Activated B cell treated with CpG ODN at 0.5 μM for 24 hours (primary cell): ENCODE measurements at regions not wholly inside any gene's neighbourhood (a gene's known extent, or its start where the extent isn't known, plus 50 kb on each side); places are given as distances from the start of the nearest gene placed in this dataset.

Experiments used
- ATAC-seq: fragments of 200-7000 bp; cut with Tn5 transposase; one replicate; pipeline ENCODE4 v1.10.0; 2021; ENCODE audit warnings: low read depth, mild to moderate bottlenecking, moderate library complexity
- CTCF ChIA-PET: fragments of 350-600 bp; sonication (Branson Sonifier 250); formaldehyde crosslinking; loops from one replicate; lab custom pipeline; 2021; ENCODE audit warnings: antibody characterized with exemption; lab: Charles Lee
- POLR2A ChIA-PET: fragments of 350-600 bp; sonication (Branson Sonifier 250); formaldehyde crosslinking; loops from one replicate; lab custom pipeline; 2021; ENCODE audit warnings: antibody characterized with exemption; lab: Charles Lee
- DNase-seq: peaks from one replicate; pipeline ENCODE4 v3.0.0; 2022
- H3K27ac Mint-ChIP-seq: one replicate; pipeline ENCODE4 v1.8.0; 2020; ENCODE audit warnings: mixed read lengths
- H3K27me3 Mint-ChIP-seq: one replicate; pipeline ENCODE4 v1.8.0; 2021; ENCODE audit warnings: mixed read lengths
- H3K36me3 Mint-ChIP-seq: one replicate; pipeline ENCODE4 v1.8.0; 2021; ENCODE audit warnings: low read depth, mixed read lengths
- H3K4me1 Mint-ChIP-seq: one replicate; pipeline ENCODE4 v1.8.0; 2021; ENCODE audit warnings: mixed read lengths
- H3K4me3 Mint-ChIP-seq: one replicate; pipeline ENCODE4 v1.8.0; 2020; ENCODE audit warnings: mild to moderate bottlenecking, mixed read lengths
- H3K9me3 Mint-ChIP-seq: one replicate; pipeline ENCODE4 v1.8.0; 2020; ENCODE audit warnings: mixed read lengths
- CTCF ChIP-seq: fragments of 200-600 bp; IDR thresholded peaks from one replicate; pipeline ENCODE4 v1.8.0; 2022; ENCODE audit warnings: antibody characterized with exemption, mild to moderate bottlenecking
- intact Hi-C: fragments of 100-400 bp; cut with micrococcal nuclease; formaldehyde crosslinking; loops from one replicate; pipeline ENCODE4 v1.15.1; 2024

DNA sequence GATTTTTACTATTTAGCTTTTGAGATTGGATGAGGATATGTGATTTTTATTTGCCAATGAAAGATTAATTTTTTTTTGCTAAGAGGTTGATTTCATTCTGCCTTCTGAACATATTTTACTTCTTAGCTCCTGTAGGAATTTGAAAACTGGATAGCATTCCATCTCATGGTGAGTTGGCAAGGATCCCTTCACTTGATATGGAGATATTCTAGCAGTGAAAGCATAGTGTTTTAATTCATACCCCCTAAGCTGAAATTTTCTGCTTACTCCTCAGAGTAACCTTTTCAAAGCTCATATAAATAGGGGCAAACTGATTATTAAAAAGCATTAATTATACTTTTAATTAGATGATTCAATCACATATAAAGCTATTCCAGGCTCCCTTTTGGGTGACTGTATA is 61.0 kb upstream of the KCNJ3 start:
- no peak for TF ChIP-seq CTCF
- no peak overlapping the region for H3K4me3 Mint-ChIP-seq
- DNase-seq = no peak
- H3K9me3 Mint-ChIP-seq = no peaks in the 10 kb centered on the region
- ATAC-seq = no peak
- no peaks in the 10 kb centered on the region for H3K27me3 Mint-ChIP-seq
- no peaks in the 10 kb centered on the region for H3K4me1 Mint-ChIP-seq
- POLR2A ChIA-PET = no interaction called here
- CTCF ChIA-PET = no interaction called here
- intact Hi-C loops = no loop called here
- H3K36me3 Mint-ChIP-seq = no peaks in the 10 kb centered on the region
- no peak overlapping the region for H3K27ac Mint-ChIP-seq

DNA sequence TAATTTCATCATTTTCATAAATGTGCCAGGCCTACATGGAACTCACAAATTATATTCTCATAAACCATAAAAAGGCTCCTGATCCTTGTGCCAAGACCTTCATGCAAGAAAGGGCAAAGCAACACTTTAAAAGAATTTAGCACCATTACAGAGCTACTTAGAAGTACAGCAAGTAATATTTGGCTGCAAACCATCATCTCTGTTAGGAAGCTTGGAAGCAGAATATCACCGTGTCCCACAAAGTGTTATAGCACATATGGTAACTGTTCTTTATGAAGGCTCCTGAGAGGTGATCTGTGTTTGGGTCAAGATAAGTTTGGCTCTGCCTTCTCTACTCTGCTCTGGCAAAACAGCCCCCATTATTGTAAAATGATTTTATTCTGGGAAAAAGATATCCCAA is 59.7 kb upstream of the KCNJ3 start:
- ChIA-PET CTCF (no interaction called here), POLR2A (no interaction called here)
- Mint-ChIP-seq H3K4me3 (no peak overlapping the region), H3K4me1 (no peaks in the 10 kb centered on the region), H3K9me3 (no peaks in the 10 kb centered on the region), H3K27ac (no peak overlapping the region), H3K36me3 (no peaks in the 10 kb centered on the region), H3K27me3 (no peaks in the 10 kb centered on the region)
- no peak for TF ChIP-seq CTCF
- intact Hi-C loops = no loop called here
- no peak for DNase-seq
- ATAC-seq = no peak

- Mint-ChIP-seq H3K27me3 (no peaks in the 10 kb centered on the region), H3K36me3 (no peaks in the 10 kb centered on the region), H3K4me1 (no peaks in the 10 kb centered on the region), H3K27ac (no peak overlapping the region), H3K4me3 (no peak overlapping the region), H3K9me3 (no peaks in the 10 kb centered on the region)
- POLR2A ChIA-PET = no interaction called here
- no peak for TF ChIP-seq CTCF
- ATAC-seq (no peak), DNase-seq (no peak)
- intact Hi-C loops = no loop called here
- CTCF ChIA-PET = no interaction called here
Measured at GRCh38 chr2:154640000-154640399, 58.5 kb upstream of the KCNJ3 start.
